Fibroblast of skin of right biceps (primary cell): ENCODE measurements at regions not wholly inside any gene's neighbourhood (a gene's known extent, or its start where the extent isn't known, plus 50 kb on each side); places are given as distances from the start of the nearest gene placed in this dataset.

Experiments used
- DNase-seq: peaks from one replicate; pipeline ENCODE4 v3.0.0-alpha.2; 2013

DNA sequence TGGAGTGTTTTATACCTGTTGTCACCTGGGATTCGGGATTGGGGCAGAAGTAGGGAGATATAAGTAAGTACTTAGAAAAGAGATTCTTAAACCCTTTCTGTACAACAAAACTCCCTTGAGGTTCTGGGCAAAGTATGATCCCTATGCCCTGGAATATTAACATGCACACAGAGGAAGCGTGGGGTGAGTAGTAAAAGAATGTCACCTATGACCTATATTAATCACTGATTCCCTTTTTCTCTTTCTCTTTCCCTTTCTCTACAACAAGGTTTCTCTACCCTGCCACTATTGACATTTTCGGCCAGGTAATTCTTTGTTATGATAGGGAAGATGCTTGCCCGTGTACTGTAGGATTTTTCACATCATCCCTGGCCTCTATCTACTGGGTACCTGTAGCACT, 209.7 kb upstream of the PLET1 start:
- no peak for DNase-seq

DNA sequence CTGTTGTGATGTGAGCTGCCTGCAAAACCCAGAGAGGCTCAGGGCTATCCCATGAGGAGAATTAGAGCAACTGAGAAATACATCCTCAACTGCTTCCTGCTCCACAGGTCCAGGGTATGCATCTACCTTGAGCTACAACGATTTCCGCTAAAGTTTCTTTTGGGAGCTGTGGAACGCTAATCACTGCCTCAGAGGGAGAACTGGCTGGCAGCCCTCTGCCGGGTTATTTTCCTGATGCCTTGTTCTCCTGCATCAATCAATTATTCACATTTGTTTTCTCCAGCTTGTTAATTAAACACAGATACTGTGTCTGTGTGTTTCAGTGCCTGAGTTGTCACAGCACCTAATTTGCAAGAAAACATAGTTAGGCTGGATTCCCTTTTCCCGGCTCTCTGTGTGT, 211.1 kb upstream of the PLET1 start:
- no peak for DNase-seq

DNA sequence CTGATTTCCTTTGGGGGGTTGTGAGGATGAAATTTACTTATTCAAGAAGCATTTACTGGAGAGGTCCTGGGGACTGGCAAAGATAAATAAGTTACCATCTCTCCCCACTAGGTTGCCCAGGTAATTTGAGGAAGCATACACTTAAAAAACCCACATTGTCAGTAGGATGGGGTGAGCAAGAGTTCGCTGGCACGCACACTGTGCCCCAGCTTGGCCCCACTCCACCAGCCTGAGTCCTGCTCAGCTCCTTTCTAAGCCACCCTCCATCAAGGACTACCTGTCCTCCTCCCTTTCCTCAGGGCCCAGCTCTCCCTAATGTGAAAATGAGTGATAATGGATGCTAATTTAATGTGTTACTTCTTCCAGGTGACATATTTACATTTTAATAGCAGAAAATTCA, 216.5 kb upstream of the PLET1 start:
- no peak for DNase-seq

DNA sequence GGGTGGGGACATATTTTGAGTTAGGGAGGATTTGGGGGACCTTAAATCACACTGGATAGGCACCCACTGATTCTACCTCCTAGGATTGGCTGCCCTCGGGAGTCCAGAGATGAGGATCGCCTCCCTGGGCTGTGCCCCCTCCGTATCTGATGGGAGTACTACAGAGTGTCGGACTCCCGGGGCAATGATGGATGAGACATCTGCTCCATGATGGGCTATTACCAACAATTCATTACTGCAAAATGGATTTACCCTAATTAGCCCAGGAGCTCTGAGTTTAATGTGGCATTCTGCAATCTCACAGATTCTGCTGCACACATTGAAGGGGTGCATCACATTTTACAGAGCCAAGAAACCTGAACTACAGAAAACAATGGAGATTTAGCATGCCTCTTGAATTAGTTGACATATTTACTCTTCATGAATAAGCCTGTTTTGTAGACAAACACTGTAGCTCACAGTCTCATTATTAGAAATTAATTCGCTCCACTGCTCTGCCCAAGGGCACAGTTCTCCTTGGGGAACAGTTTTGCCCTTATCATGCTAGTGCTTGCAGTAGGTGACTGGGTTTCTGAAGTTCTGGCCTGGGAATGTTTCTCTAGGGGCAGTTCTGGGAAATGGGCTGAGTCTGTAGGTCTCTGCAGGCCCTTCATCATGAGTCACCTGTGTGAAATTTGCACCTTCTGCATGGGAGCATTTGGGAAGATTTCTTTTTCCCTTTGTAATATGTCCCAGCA, 217.1 kb upstream of the PLET1 start:
- no peak for DNase-seq

DNA sequence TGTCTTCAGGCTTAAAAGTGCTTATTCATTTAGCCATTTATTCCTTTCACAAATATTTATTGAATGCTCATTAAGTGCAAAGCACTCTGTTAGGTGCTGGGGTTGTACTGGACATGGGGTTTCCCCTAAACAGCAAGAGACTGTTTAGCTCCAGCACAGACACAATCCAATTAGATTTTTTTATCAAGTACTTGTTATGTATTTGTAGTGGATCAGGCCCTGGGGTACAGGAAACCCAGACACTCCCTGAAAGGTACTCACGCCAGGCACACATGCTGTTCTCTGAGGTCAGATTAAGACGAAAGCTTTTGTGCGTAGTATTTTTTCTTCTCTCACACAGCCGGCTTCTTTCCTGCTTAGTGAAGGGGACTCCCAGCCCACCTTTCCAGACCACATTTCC, 218.1 kb upstream of the PLET1 start:
- DNase-seq = no peak

DNA sequence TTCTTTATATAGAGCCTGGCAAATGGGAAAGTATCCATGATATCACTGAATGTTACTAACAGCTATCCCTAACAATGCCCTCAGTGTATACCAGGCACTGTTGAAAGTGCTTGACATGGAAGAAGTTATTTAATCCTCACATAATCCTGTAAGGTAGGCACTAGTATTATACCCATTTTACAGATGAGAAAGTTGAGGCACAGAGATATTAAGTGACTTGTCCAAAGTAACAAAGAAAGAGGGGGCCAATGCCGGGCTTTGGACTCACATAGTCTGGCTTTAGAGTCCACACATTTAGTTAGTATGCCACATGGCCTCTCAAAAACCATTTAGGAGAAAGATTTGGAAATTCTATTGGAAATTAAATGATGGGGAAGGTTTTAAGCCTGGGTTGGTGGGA, 220.8 kb upstream of the PLET1 start:
- DNase-seq = no peak

DNA sequence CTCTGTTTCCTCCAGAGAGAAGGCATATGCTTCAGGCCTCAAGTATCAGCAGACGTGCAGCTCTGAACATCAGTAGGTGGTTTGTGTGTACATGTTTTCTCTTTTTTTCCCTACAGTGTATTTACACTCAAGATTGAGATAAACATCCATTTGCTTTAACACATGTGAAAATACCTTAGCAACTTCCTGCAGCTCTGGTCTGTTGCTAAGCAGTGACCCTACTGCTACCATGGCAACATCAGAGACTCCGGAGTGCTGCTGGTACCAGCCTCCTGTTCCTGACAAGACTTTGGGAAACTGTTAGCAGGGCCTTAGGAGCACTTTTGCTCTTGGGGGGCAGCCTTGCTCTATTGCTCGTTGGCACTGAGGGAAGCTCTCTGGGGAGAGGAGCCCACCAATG, 221.2 kb upstream of the PLET1 start:
- DNase-seq = no peak

DNA sequence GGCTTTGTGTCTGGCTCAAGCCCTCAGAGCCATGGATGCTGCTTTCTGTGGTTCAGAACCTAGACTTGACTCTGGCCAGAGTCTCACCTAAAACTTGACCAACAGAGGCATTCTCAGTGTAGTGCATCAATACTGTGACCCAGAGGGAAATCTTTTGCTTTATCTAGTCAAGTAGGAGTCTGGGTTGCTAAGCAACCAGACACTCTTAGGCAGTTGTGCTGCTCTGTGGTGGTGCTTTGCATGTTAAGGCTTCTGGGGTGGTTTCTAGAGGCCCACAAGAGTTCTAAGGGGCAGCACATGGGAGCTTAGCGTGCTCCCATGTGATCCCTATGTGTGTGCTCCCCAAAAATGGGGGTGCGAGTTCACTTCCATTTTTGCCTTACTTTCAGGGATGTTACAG, 224.6 kb upstream of the PLET1 start:
- no peak for DNase-seq

DNA sequence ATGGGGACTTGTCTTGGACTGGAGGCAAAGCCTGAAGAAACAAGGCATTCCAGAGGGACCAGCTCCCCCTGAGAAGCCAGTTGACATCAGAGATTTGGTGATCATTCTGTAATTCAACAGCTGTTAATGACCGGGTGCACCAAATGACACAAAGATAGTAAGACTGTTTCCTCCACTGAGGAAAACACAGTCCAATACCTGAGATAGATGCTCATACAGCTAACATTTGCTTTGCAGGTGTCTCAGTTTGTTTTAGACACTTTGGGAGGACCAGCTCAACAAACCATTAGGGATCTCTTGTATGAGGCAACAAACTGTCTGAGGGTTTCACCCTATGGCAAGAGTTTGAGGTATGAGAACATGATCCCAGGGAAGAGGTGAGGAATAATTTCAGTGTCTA, 237.2 kb upstream of the PLET1 start:
- no peak for DNase-seq

DNA sequence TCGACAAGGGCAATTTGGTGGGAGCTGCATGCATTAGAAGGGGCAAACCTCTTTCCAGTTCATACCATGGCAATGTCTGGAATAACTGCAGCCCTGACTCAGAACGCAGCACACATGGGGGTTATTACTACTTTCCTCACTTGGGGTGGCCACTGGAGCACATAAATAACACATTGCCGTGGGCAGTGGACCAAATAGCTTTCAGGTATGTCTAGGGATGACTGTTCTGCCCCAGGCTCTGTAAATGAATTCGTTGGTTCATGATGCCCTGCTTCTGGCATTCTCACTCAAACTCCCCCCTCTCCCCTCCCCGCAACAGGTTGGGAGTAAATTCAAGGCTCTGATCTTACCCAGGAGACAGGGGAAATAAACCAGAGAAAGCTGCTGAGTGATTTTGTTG, 238.0 kb upstream of the PLET1 start:
- no peak for DNase-seq

DNA sequence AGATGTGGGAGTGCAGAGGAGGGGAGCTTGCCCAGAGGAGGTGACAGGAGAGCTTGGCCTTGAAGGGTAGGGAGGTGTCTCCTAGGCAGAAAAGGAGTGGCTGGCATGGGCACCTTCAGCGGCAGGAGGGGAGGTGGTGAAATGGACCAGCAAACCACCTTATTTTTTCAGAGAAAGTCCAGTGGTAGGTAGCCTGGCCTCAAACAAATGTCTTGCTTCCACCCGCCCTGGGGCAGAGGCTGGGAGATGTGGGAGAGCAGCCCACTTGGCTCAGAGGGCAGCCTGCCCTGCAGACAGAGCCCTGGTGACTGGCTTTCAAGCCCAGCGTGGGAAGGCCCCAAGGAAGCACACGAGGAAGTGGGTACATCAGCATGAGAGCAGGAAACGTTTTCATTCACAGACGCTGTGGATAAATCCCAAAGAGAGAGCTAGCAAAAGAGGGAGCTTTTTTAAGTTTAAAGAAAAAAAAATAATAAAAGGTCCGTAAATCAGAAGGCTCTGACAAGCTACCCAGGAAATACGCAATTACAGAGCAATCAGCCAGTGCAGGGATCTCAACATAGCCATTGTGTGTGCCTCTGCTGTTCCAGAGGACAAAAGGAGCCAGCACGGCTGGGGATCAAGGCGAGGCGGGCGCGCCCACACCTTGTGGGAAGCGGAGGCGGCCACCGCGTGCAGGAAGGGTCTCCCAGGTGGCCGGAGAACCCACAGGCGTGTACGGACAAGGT, 238.7 kb upstream of the PLET1 start:
- no peak for DNase-seq

DNA sequence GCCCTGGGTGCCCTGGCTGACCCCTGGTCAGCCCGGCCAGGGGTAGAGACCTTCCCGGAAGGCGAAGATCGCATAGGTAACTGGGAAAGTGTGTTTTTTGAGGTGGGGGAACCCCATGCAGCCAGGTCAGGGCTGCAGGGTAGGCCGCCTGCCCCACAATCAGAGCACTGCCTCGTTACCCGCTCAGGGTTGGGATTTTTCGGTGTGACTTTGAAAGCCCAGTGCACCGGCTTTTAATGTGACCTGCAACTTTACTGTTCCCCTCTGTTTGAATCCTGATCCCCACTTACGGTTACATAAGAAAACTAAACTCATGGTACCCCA, 239.2 kb upstream of the PLET1 start:
- DNase-seq = no peak

DNA sequence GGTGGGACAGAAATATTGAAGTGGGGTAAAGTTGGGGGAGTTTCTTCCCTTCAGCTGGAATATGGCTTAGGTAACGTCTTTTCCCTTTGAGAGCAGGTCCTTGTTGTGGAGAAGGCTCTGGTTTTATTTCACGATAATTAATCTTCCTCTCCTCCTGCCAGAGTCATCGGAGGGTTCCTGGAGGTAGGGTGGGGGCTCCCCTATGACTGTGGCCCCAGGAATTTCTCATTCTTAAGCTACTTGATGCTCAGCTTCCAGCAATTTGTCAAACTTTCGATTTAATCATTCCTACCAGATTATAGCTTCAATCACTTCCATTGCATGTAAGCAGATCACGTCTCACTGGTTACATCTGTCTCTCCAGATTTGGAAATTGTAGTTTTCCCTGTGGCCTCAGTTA, 242.8 kb upstream of the PLET1 start:
- no peak for DNase-seq

DNA sequence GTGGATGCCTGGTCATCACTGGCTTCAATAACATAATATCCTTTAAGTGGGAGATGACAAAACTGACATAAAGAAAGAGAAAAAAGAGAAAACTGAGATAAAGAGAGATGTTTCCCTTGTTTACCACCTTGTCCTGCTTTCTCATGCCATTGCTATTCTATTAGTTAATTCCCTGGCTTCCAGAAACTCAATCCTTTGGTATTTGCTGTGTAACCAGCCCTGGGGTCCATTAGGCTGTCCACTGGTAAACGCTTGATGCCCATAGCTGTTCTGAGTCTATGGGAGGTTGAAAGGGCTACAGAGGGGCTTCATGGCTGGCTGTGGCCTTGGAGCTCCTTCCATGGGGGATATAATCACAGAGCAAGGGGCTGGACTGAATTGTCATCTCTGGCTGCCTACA, 243.4 kb upstream of the PLET1 start:
- DNase-seq = peak; percentile 17

DNA sequence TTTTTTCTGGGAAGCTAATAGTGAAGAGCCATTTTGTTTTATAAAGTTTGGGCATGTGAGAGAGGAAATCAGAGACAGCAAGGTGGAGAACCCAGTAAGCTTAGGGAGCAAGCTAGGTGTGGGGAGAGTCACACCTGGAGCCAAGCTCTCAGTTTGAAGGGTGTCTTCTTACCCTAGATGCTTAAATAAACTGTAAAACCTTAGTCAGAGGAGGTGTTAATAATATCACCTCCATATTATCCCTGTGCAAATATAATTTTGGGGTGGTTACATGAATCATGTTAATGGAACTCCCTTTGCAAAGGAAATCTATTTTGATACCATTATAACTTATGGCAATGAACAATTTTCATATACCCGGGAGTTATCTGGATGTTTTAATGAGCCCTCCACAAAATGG, 246.2 kb upstream of the PLET1 start:
- DNase-seq = no peak

DNA sequence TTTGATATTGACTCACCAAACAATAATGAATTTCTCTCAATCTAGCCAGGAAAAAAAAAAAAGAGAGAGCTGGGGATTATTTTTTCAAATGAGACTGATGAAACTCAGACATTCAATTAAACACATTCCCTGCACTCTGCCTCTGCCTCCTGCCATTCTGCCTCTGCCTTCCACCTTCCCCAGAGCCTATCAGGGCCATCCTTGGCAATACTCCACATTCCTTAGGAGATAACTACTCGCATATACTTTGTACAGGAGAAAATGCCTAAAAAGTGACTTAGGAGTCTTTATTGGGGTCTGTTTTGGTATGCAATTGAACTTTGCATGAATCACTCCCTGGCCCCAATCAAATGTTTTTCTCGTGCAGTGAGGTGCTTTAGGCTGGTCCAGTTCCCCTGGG, 246.6 kb upstream of the PLET1 start:
- DNase-seq = peak; percentile 12

DNA sequence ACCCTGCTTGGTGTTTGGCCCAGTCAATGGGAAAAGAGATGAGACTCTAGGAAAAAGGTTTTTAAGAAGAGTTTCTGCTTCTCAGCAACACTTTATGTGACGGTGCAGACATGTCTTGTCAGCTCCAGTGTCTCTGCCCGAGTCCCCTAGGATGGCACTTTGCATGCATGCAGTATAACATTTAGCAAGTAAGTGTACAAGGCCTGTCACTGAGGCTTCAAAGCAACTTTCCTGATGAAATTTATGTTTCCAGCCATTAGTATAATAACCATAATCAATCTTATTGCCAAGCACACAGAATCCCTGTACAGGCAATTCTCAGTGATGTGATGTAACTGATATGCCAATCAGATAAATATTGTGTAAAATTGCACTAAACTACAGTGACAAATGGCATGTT, 248.1 kb upstream of the PLET1 start:
- DNase-seq = no peak

DNA sequence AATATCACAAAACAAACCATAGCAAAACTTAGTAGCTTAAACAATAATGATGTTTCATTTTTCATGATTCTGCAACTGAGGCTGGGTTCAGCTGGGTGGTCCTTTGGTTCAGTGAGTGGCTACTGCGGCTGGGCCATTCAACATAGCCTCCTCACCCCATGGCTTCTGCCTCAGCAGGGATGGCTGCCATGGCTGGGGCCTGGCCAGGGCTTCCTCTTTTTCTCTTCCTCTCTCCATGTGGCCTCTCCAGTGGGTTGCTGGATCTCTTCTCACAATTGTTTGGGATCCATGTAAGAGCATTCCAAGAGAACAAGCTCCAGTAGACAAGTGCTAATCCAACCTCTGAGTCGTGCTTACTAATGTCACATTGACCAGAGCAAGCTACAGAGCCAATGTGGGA, 248.6 kb upstream of the PLET1 start:
- DNase-seq = no peak

DNA sequence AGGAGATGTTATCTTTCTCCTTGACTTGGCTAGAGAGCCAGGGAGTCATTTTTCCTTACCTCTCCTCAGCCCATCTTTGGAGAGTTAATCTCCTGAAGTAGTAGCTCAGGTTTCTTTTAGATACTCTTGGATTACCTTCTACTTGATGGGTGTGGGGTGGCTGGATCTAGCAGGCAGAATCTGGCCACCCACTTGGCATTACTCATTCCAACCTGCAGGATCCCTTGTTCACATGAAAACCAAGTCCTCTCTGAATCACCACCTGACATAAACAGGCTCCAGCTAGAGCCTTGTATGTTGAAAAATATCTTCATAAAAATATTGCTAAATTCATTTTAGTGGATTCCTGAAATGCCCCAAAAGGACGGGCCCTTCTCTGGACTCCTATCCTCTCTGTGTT, 250.6 kb upstream of the PLET1 start:
- DNase-seq = no peak

DNA sequence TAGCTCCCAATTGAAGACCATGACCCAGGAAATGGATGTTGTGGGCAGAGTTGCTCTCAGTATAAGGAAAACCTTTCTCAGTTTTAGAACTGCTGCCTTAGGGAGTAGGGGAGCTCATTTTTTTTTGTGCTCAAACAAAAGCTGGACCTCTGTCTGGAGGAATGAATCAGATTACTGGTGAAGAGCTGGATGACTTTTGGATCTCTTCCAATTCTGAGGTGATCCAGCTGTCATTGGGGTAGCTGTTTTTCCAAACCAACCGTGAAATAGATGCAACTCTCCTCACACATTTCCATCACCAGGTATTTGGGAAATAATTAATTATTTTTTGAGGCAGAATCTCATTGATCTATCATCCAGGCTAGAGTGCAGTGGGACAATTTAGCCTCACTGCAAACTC, 251.3 kb upstream of the PLET1 start:
- DNase-seq = no peak

DNA sequence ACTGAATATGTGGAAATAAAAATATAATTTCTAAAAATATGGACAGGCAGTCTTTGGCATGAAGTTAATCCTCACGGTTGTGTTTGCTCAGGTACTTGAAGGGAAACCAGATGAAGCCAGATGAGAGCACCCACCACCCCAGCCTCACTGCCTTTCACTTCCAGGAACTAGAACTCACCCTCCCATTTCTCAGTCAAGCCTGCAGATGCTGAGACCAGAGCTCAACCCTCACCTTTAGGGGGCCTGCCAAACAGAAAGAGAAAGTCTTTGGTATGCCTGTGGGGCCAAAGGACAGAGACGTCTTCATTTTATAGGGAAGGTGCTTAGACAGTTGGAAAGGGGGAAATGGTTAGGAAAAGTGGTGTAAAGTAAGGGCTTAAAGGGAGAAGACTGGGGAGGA, 252.8 kb upstream of the PLET1 start:
- DNase-seq = no peak

DNA sequence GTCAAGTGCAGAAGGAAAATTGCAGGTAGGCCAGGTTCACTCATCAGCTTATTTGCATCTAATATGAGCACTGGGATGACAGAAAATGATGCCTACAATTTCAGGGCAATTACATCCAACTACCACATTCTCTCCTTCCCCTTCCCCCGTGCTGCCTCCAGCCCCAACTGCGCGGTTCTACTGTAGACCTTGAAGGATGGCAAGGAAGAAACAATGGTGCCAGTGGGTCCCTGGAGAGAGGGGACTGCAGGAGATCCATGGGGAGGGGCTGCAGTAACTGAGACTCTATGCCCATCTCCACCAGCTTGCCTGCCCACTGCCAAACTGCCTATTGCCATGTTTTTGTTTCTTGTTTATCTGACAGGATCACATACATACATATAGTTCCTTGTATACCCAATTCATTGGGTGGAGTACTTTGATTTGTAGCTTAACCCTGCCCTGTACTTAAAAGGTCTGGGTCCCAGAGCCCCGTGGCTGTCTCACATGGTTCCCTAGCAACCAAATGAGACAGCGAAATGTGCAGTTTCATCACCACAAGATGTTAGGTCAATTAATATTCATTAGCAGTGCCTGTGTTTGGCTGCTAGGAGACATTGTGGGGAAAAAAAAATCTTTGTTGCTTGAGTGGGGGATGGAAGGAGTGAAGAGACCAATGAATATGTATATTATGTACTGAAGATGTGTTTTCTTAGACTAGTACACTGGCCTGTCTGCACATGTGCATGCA, 253.5 kb upstream of the PLET1 start:
- no peak for DNase-seq

DNA sequence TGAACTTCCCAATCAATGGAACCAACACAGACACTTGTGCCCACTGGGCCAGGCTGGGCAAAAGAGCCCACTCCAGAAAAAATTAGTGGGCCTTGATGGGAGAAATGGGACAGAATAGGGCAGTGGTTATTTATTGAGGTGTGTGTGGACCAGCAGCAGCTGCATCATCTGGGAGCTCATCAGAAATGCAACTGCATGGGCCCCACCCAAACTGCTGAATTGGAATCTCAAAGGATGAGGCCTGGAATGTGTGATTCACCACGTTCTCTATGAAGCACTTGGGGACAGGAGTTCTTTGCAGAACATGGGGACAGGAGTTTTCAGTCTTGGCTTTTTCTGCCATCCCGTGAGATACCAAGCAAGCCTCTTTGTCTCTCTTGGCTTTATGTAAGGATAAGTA, 255.6 kb upstream of the PLET1 start:
- DNase-seq = no peak

DNA sequence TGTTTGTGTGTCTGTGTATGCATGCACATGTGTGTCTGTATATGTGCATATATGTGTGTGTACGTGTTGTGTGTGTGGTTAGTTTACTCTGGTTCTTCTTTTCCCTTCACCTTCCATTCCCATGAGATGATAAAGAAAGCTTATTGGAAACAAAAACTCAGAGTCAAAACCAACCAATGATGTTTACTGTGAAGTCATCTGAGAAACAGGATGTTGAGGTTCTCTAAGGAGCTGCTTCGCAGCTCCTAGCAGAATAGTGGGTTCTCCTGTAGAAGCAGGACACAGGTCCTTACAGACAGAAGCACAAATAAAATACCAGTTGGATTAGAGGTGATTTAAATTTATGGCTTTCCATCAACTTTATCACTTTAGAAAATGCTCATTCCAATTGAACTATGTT, 256.1 kb upstream of the PLET1 start:
- DNase-seq = no peak

DNA sequence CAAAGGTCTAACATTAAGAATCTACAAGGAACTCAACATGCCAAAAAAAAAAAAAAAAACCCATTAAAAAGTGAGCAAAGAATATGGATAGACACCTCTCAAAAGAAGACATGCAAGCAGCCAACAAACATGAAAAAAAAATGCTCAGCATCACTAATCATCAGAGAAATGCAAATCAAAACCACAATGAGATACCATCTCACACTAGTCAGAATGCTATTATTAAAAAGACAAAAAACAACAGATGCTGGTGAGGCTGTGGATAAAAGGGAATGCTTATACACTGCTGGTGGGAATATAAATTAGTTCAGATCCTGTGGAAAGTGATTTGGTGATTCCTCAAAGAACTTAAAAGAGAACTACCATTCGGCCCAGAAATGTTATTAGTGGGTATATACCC, 257.7 kb upstream of the PLET1 start:
- DNase-seq = peak; percentile 23
